PC-9 (cell line): ENCODE measurements at regions not wholly inside any gene's neighbourhood (a gene's known extent, or its start where the extent isn't known, plus 50 kb on each side); places are given as distances from the start of the nearest gene placed in this dataset.

Experiments used
- CTCF ChIP-seq: fragments of 200-600 bp; sonication (generic); conservative IDR thresholded peaks from 2 replicates; pipeline ENCODE4 v1.6.1; 2017; ENCODE audit warnings: mixed run types, antibody characterized with exemption, mild to moderate bottlenecking, moderate library complexity
- EZH2 ChIP-seq: fragments of 200-600 bp; sonication (generic); IDR thresholded peaks from 2 replicates; pipeline ENCODE4 v1.8.0; 2017; ENCODE audit warnings: antibody characterized with exemption, low read depth

GRCh38 chr12:28893856-28894255 lies 255.2 kb upstream of the FAR2 start:
- no peak for TF ChIP-seq CTCF
- TF ChIP-seq EZH2, result no peak
